HCT116 (cell line): ENCODE measurements at regions not wholly inside any gene's neighbourhood (a gene's known extent, or its start where the extent isn't known, plus 50 kb on each side); places are given as distances from the start of the nearest gene placed in this dataset.

ENCODE experiments used
- ATF3 ChIP-seq: IDR thresholded peaks from 2 replicates; pipeline ENCODE4 v1.6.1; 2012
- RAD21 ChIP-seq: IDR thresholded peaks from 2 replicates; pipeline ENCODE4 v1.6.1; 2012; ENCODE audit warnings: low read depth, mild to moderate bottlenecking
- ZNF274 ChIP-seq: fragments of 200-500 bp; sonication (Bioruptor generic); IDR thresholded peaks from 2 replicates; pipeline ENCODE4 v1.6.1; 2014; ENCODE audit warnings: mild to moderate bottlenecking, low read depth, low read length, inconsistent platforms
- TF ChIP-seq, protein P1 (sequence below), 3 experiments: fragments of 200-600 bp in 1 of 3; sonication (generic) in 1 of 3; IDR thresholded peaks in 2 of 3; conservative IDR thresholded peaks in 1 of 3; 2 replicates each; pipeline ENCODE4 v1.5.1; 2012 to 2017; ENCODE audit warnings: low read depth in 2 of 3, low read length in 2 of 3, antibody characterized with exemption in 1 of 3, borderline replicate concordance in 1 of 3, control low read depth in 1 of 3, mild to moderate bottlenecking in 1 of 3, mixed read lengths in 1 of 3, mixed run types in 1 of 3, moderate library complexity in 1 of 3; ENCODE audit not compliant: insufficient read depth in 1 of 3

DNA sequence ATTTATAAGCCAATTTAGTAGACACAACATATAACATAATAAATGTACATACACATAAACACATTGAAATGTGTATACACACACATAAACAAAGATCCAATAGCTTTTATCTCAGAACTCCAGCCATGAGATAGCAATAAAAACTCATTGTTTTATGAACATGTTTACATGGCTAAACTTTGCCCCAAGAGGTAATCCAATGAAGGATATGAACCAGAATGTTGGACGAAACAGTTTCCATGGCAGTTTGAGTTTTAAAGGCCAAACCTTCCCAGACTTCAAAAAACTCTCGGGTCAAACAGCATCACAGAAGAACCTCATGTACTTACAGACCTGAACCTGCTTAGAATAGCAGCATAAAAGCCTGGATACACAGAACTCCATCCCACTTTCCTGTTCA lies 97.2 kb upstream of the WDR75 start:
- no peak for TF ChIP-seq RAD21
- TF ChIP-seq, protein P1, sequence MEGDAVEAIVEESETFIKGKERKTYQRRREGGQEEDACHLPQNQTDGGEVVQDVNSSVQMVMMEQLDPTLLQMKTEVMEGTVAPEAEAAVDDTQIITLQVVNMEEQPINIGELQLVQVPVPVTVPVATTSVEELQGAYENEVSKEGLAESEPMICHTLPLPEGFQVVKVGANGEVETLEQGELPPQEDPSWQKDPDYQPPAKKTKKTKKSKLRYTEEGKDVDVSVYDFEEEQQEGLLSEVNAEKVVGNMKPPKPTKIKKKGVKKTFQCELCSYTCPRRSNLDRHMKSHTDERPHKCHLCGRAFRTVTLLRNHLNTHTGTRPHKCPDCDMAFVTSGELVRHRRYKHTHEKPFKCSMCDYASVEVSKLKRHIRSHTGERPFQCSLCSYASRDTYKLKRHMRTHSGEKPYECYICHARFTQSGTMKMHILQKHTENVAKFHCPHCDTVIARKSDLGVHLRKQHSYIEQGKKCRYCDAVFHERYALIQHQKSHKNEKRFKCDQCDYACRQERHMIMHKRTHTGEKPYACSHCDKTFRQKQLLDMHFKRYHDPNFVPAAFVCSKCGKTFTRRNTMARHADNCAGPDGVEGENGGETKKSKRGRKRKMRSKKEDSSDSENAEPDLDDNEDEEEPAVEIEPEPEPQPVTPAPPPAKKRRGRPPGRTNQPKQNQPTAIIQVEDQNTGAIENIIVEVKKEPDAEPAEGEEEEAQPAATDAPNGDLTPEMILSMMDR (IDR thresholded peaks at IDR 0.05 in 2 of 3, conservative IDR thresholded peaks at IDR 0.05 in 1 of 3; ENCODE audit: borderline replicate concordance in 1 of 3, insufficient read depth in 1 of 3, low read depth in 2 of 3, low read length in 2 of 3): no peak
- TF ChIP-seq ATF3: no peak
- TF ChIP-seq ZNF274: no peak
